ENCODE measurements at regions not wholly inside any gene's neighbourhood (a gene's known extent, or its start where the extent isn't known, plus 50 kb on each side); places are given as distances from the start of the nearest gene placed in this dataset.

- TF ChIP-seq, protein P1, sequence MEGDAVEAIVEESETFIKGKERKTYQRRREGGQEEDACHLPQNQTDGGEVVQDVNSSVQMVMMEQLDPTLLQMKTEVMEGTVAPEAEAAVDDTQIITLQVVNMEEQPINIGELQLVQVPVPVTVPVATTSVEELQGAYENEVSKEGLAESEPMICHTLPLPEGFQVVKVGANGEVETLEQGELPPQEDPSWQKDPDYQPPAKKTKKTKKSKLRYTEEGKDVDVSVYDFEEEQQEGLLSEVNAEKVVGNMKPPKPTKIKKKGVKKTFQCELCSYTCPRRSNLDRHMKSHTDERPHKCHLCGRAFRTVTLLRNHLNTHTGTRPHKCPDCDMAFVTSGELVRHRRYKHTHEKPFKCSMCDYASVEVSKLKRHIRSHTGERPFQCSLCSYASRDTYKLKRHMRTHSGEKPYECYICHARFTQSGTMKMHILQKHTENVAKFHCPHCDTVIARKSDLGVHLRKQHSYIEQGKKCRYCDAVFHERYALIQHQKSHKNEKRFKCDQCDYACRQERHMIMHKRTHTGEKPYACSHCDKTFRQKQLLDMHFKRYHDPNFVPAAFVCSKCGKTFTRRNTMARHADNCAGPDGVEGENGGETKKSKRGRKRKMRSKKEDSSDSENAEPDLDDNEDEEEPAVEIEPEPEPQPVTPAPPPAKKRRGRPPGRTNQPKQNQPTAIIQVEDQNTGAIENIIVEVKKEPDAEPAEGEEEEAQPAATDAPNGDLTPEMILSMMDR (IDR thresholded peaks at IDR 0.05): no peak
- TF ChIP-seq POLR2AphosphoS5 (IDR thresholded peaks at IDR 0.05) (no peak), EP300 (IDR thresholded peaks at IDR 0.05; ENCODE audit: low read depth) (no peak)
These were observed 171.5 kb upstream of the B3GAT1 start for GRCh38 chr11:134583397-134583990.
